ENCODE measurements at regions not wholly inside any gene's neighbourhood (a gene's known extent, or its start where the extent isn't known, plus 50 kb on each side); places are given as distances from the start of the nearest gene placed in this dataset.

GRCh38 chr1:95766036-95766435 is 532.0 kb downstream of the RWDD3 start:
- Histone ChIP-seq H3K79me2 (ENCODE audit: control insufficient read depth in 1 of 2, insufficient read depth in 2 of 2, low read length in 2 of 2) (no peaks in the 10 kb centered on the region), H2AK5ac (ENCODE audit: low read depth, low read length) (no peak overlapping the region), H3K4me1 (replicated peaks in 1 of 4; ENCODE audit: control insufficient read depth in 3 of 4, insufficient read depth in 4 of 4, low read length in 3 of 4) (no peaks in the 10 kb centered on the region), H4K8ac (ENCODE audit: extremely low read depth, insufficient read depth, low read length) (no peak overlapping the region), H4K91ac (replicated peaks; ENCODE audit: insufficient read length, low read length) (no peak overlapping the region), H4K20me1 (replicated peaks in 1 of 2; ENCODE audit: control insufficient read depth in 1 of 2, insufficient read depth in 2 of 2, low read length in 2 of 2) (no peaks in the 10 kb centered on the region), H2BK120ac (replicated peaks; ENCODE audit: low read depth, low read length) (no peak overlapping the region), H3K4ac (replicated peaks; ENCODE audit: insufficient read length, low read depth, low read length) (no peak overlapping the region), H3K4me3 (ENCODE audit: extremely low read depth in 1 of 4, insufficient read depth in 2 of 4, low read depth in 3 of 4, low read length in 4 of 4) (no peak overlapping the region), H3K4me2 (ENCODE audit: insufficient read depth in 1 of 2, low read depth in 2 of 2, low read length in 2 of 2) (no peak overlapping the region), H3K27ac (ENCODE audit: low read depth, low read length) (no peak overlapping the region), H3K9me3 (ENCODE audit: insufficient read depth in 2 of 2, low read depth in 1 of 2, low read length in 1 of 2) (peaks cover 7 to 12% of the 10 kb centered on the region in 2 experiments; a peak in 2 of 4 replicates), H2BK20ac (ENCODE audit: low read length) (no peak overlapping the region), H3K23me2 (ENCODE audit: low read depth, low read length) (no peaks in the 10 kb centered on the region), H2BK12ac (ENCODE audit: low read depth, low read length) (no peak overlapping the region), H3K23ac (ENCODE audit: insufficient read length) (no peak overlapping the region), H4K5ac (ENCODE audit: insufficient read length, low read depth, low read length) (no peak overlapping the region), H3K14ac (ENCODE audit: insufficient read length) (no peak overlapping the region), H3K27me3 (replicated peaks in 1 of 4; ENCODE audit: control insufficient read depth in 3 of 4, extremely low read depth in 1 of 4, insufficient read depth in 3 of 4, low read length in 3 of 4) (no peaks in the 10 kb centered on the region), H3K79me1 (ENCODE audit: low read depth, low read length) (no peaks in the 10 kb centered on the region), H2AFZ (ENCODE audit: low read length) (no peak overlapping the region), H2BK15ac (ENCODE audit: low read length) (no peak overlapping the region), H3K36me3 (ENCODE audit: control insufficient read depth in 2 of 4, insufficient read depth in 4 of 4, low read length in 3 of 4) (no peaks in the 10 kb centered on the region; a peak in 1 of 8 replicates), H2BK5ac (ENCODE audit: low read depth, low read length) (no peak overlapping the region), H3K18ac (ENCODE audit: extremely low read depth, low read length) (no peak overlapping the region), H3K9ac (replicated peaks in 1 of 4; ENCODE audit: extremely low read depth in 1 of 4, low read depth in 3 of 4, low read length in 3 of 4) (no peak overlapping the region), H3K56ac (replicated peaks; ENCODE audit: insufficient read length, low read depth, low read length) (no peak overlapping the region)
- CTCF ChIA-PET (ENCODE audit: partially characterized antibody): interaction anchor here (1.2 to 1.9 kb wide), 2 partner anchors 14 to 20 kb away, joined by 4 to 6 read pairs; no protein-coding TSS in a partner anchor
- WGBS, 2 experiments (ENCODE audit: extremely low coverage in 1 of 2, insufficient coverage in 1 of 2, insufficient read length in 1 of 2, insufficient replicate concordance in 2 of 2, low coverage in 1 of 2, low lambda C conversion rate in 2 of 2, missing lambda C conversion rate in 1 of 2): 95% methylated on average over 1 of the region's 1 CpG; no CpG with 5 or more reads in 1 of the 2 experiments
- DNase-seq (ENCODE audit: low read depth in 1 of 2, low spot score in 2 of 2) (no peak), FAIRE-seq (no peak)
- POLR2A ChIA-PET (ENCODE audit: partially characterized antibody): no interaction called here
- TF ChIP-seq SP4 (IDR thresholded peaks at IDR 0.05; ENCODE audit: low read length) (no peak), CHD2 (IDR thresholded peaks at IDR 0.05; ENCODE audit: low read length) (no peak), CEBPB (IDR thresholded peaks at IDR 0.05; ENCODE audit: low read depth, low read length) (no peak), SIN3A (conservative IDR thresholded peaks at IDR 0.05 in 1 of 2, IDR thresholded peaks at IDR 0.05 in 1 of 2; ENCODE audit: low read depth in 1 of 2, low read length in 2 of 2) (no peak)

All from H1 (cell line).